Activated naive CD4-positive, alpha-beta T cell treated with anti-CD3 and anti-CD28 coated beads, Interleukin-2, amount 50 U/mL, for 72 hours (primary cell): ENCODE measurements at regions not wholly inside any gene's neighbourhood (a gene's known extent, or its start where the extent isn't known, plus 50 kb on each side); places are given as distances from the start of the nearest gene placed in this dataset.
"Not testable (repeated sequence)": the region's sequence is repeated elsewhere in the genome, so short reads cannot be mapped to it uniquely, and the experiment has no call there.

ENCODE experiments used
- ATAC-seq, 2 donors: fragments of 150-1000 bp; cut with Tn5 transposase; 2 replicates each; pipeline ENCODE4 v1.10.0; 2021; ENCODE audit warnings: mild to moderate bottlenecking in 2 of 2, moderate library complexity in 2 of 2
- DNase-seq, 2 donors: peaks; one replicate each; pipeline ENCODE4 v3.0.0; 2021 to 2022; ENCODE audit warnings: low spot score in 2 of 2
- H3K27ac Mint-ChIP-seq, 2 donors: one replicate each; pipeline ENCODE4 v1.8.0; 2022; ENCODE audit warnings: mild to moderate bottlenecking in 2 of 2, mixed read lengths in 2 of 2
- H3K36me3 Mint-ChIP-seq, 2 donors: one replicate each; pipeline ENCODE4 v1.8.0; 2022; ENCODE audit warnings: mixed read lengths in 2 of 2
- H3K9me3 Mint-ChIP-seq, 2 donors: one replicate each; pipeline ENCODE4 v1.8.0; 2022; ENCODE audit warnings: mixed read lengths in 2 of 2

DNA sequence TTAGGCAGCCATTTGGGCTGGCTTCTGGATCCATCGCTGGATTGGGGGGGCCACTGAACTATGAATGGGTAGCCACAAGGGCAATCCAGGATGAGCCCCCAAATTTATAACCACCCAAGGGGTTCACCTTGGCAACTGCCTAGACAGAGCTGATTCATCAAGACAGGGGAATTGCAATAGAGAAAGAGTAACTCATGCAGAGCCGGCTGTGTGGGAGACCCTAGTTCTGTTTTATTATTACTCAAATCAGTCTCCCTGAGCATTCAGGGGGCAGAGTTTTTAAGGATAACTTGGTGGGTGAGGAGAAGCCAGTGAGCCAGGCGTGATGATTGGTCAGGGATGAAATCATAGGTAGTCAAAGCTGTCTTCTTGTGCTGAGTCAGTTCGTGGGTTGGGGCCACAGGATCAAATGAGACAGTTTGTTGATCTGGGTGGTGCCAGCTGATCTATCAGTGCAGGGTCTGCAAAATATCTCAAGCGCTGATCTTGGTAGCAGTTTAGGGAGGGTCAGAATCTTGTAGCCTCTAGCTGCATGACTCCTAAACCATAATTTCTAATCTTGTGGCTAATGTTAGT lies 57.9 kb downstream of the DNAJB9 start:
- DNase-seq = no peak
- H3K36me3 Mint-ChIP-seq = no peaks in the 10 kb centered on the region
- no peak overlapping the region for H3K27ac Mint-ChIP-seq
- ATAC-seq = peak in 1 of 2 donors; percentile 43
- H3K9me3 Mint-ChIP-seq = no peaks in the 10 kb centered on the region

DNA sequence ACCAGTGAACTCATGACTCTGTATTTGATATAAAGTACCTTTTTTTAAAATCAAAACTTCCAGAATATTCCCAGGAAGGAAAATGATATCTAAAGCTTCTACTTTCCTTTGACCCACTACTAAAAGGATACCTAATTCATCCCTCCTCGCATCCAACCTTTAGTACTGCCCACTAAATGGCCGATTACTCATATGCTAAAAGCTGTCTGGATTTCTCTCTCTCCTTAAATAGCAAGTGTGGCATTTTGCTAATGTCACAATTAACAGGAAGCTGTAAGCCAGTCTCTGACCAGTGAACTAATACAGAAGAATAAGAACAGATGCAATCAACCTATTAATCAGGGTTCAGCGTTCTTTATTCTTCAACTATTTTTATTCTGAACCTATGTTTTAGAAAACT lies 59.0 kb downstream of the DNAJB9 start:
- H3K36me3 Mint-ChIP-seq = no peaks in the 10 kb centered on the region
- no peak overlapping the region for H3K27ac Mint-ChIP-seq
- ATAC-seq = no peak
- no peak for DNase-seq
- H3K9me3 Mint-ChIP-seq = no peaks in the 10 kb centered on the region

DNA sequence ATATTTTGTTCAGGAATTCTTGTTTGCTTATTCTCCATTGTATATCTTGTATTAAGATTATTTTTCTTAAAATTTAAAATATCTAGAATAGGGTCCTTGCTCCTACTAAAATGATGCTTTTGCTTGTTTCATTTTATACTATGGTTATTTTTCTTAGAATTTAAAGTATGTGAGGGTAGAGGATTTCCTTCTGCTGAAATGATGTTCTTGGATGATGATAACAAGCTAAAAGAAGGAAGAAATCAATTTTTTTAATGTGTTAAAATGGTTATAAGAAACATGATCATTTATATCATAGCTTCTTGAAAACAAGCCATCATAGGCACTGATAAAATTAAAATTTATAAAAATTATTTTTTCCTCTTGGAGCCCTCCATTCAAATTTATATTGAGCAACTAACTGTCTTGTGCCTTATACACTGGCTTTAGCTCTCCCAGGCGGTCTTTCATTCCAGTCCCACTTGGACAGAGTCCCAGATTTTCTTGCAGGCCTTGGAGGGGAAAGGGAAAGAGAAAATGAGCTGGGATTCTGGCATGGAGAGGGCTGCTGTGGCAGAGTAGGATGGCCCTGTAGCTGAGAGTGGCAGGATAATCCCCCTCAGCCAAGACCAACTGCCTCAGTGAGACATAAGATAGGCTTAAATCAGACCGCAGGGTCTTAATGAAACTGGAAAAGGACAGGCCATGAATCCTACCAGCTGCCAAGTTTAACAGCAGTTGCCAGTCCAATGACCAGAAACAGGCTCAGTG lies 60.2 kb downstream of the DNAJB9 start:
- Mint-ChIP-seq H3K27ac (no peak overlapping the region), H3K9me3 (no peaks in the 10 kb centered on the region), H3K36me3 (no peaks in the 10 kb centered on the region)
- no peak for ATAC-seq
- DNase-seq = no peak

DNA sequence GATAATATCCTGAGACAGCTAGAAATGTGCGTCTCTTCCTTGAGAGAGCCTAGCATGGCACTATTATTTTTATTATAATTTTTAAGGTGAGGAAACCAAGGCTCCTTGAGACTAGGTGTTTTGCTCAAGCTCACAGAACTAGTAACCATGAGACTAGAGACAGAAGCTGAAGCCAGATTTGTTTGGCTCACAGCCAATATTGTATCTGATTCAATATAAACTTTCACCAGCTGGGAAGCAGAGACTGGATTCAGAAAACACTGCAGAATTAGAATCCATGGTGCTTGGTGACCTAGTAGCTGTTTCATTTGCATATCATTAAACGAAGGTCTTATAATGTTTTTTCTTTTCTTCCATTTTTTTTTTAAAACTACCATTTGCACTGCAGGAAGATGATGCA lies 64.4 kb downstream of the DNAJB9 start:
- Mint-ChIP-seq H3K9me3 (no peaks in the 10 kb centered on the region), H3K36me3 (no peaks in the 10 kb centered on the region), H3K27ac (no peak overlapping the region)
- DNase-seq (no peak), ATAC-seq (no peak)

DNA sequence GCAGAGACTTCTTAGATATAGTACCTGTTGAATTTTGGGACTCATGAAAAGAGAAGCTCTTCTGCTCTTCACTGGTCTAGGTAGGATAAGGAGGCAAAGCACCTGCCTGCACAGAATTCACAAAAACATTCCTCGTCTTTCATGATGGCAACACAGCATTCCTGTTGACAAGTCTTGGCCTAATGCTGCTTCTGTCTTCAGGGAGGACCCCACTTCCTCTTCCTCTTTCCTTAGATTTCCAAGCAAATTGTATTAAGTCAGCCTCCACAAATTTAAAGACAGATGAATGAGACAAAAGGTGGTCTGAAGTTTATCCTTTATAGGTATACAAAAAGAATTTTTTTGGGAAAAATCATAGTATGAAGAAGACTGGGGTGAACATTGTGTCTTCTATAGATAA lies 64.9 kb downstream of the DNAJB9 start:
- DNase-seq (no peak), ATAC-seq (no peak)
- Mint-ChIP-seq H3K9me3 (no peaks in the 10 kb centered on the region), H3K27ac (no peak overlapping the region), H3K36me3 (no peaks in the 10 kb centered on the region)

DNA sequence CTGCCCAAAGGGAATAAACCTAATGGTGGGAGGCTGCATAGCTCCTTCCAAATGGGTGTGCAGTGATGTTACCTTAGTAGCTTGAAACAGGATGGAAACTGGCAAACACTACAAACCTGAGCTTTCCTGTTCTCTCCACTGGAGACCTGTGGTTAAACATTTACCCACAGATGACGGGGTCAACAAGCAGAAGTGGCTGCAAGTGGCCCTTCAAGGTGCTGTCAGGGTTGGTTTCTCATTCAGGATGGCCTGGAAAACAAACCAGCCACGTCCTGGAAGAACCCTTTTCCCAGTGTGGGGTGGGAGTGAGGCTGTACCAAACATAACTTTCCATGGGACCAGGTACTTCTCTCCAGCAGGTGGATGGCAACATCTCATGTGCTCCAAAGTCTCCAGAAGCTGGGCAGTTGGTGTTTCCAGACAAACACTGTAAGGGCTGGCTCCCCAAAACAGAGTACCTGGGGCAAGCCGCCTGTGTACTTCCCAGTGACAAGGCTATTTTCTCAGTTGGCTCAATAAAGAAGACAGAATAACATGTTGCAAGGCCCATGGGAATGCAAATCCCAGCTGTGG lies 67.5 kb downstream of the DNAJB9 start:
- H3K27ac Mint-ChIP-seq = no peak overlapping the region
- DNase-seq (no peak), ATAC-seq (no peak)
- no peaks in the 10 kb centered on the region for H3K9me3 Mint-ChIP-seq
- H3K36me3 Mint-ChIP-seq = no peaks in the 10 kb centered on the region

DNA sequence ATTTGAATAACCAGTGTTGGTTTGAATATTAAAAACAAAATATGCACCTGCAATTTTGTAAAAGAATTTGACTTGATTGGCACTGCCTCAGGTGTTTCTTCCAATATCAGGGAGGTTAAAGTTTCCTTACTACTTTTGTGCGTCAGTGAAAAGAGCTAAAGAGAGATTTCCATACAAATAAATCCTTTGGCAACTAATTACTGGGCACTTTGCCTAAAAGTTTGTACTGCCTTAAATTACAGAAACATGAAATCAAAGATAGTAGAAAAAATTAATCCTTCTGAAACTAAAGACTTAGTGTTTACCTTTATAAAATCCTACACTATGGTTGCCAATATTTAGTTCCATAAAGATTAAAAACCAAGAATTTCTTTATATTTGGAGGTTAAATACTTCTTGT lies 72.5 kb downstream of the DNAJB9 start:
- Mint-ChIP-seq H3K9me3 (no peaks in the 10 kb centered on the region), H3K36me3 (no peaks in the 10 kb centered on the region), H3K27ac (no peak overlapping the region)
- DNase-seq (no peak), ATAC-seq (no peak)

DNA sequence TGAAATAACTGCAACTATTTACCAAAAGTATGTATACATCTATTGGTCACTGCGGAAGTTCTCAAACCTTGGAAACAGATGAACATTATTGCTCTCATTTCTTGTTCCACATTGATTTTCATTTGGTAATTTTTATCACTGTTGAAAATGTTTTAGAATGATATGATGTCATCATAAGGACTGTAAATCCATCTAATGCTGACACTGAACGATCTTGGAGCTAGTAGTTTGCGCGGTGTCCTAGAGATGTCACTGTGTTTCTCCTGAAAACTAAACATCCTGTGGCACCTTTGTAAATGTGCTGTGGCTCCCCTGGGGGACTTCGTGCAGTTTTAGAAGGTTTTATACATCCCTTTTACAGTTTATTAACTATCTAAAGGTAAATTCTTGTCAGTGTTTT lies 73.5 kb downstream of the DNAJB9 start:
- Mint-ChIP-seq H3K27ac (no peak overlapping the region), H3K36me3 (no peaks in the 10 kb centered on the region), H3K9me3 (no peaks in the 10 kb centered on the region)
- no peak for ATAC-seq
- no peak for DNase-seq

DNA sequence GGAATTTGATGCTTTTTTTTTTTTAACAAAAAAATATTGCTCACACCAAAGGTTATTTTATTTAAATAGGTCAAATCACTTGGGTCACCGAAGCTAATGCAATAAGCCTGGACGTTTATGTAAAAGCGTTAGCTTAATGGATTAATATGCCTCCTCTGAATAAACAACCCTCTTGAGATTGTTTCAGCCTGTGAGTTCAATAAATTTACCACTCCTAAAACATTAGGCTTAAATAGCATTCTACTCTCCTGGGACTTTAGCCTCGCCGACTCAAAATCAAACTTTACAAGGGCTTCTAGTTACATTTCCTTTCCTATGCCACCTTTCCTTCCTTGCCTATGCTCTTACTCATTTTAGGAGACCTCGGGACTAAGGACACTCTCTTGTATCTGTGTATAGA lies 79.3 kb downstream of the DNAJB9 start:
- no peak overlapping the region for H3K27ac Mint-ChIP-seq
- DNase-seq (no peak), ATAC-seq (no peak)
- no peaks in the 10 kb centered on the region for H3K36me3 Mint-ChIP-seq
- no peaks in the 10 kb centered on the region for H3K9me3 Mint-ChIP-seq

DNA sequence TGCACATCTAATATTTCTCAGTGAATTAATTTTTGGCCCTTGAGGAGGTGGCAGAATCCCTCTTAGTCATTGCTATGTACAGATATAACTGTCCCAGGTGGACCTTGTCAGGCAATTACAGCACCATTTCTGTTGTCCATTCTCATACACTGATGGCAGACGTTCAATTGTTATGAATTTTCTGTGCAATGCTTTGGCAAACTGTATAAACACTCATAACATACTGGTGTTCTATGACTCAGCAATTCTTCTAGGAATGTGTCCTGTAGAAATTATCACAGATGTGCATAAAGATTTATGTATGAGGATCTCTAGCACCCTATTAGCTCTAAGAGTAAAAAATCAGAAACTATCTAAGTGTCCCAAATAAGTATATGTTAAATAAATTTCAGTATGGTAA lies 80.8 kb downstream of the DNAJB9 start:
- no peak for ATAC-seq
- DNase-seq = no peak
- H3K36me3 Mint-ChIP-seq = no peaks in the 10 kb centered on the region
- no peak overlapping the region for H3K27ac Mint-ChIP-seq
- H3K9me3 Mint-ChIP-seq = no peaks in the 10 kb centered on the region

DNA sequence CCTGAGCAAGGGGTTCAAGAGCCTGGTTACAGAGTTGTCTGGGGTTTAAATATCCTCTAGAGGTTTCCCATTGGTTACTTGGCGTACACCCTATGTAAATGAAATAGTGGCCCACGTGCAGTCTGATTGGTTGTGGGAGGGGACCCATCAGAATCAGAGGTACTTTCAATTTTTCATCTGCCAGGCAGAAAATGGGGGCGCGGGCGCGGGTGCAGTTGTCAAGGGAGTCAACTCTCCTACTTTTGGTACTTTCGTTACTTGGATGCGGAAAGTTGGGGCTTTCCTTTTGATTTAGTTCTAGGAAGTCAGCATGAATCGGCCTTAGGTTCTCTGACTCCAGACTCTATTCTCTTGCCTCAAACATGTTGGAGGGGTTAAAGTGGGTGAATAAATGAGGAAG lies 83.2 kb downstream of the DNAJB9 start:
- H3K36me3 Mint-ChIP-seq = no peaks in the 10 kb centered on the region
- ATAC-seq (no peak), DNase-seq (no peak)
- no peaks in the 10 kb centered on the region for H3K9me3 Mint-ChIP-seq
- H3K27ac Mint-ChIP-seq = no peak overlapping the region

DNA sequence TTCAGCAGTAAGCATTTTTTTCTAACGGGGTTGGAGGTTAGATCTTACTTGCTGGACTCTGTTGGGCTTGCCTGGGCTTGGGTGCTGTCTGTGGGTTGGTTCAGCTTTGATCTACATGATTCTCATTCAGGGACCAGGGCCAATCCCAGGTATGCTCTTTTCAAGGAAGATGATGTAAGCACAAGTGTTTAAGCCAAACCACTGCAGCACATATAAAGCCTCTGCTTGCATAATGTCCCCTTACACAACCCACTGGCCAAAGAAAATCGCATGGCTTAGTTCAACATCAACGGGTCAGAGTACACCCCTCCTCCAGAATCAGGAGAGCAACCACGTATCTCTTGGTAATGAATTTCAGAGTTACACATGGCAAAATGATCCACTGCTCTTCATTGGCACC lies 83.9 kb downstream of the DNAJB9 start:
- H3K9me3 Mint-ChIP-seq = no peaks in the 10 kb centered on the region
- no peaks in the 10 kb centered on the region for H3K36me3 Mint-ChIP-seq
- ATAC-seq (no peak), DNase-seq (no peak)
- H3K27ac Mint-ChIP-seq = no peak overlapping the region

DNA sequence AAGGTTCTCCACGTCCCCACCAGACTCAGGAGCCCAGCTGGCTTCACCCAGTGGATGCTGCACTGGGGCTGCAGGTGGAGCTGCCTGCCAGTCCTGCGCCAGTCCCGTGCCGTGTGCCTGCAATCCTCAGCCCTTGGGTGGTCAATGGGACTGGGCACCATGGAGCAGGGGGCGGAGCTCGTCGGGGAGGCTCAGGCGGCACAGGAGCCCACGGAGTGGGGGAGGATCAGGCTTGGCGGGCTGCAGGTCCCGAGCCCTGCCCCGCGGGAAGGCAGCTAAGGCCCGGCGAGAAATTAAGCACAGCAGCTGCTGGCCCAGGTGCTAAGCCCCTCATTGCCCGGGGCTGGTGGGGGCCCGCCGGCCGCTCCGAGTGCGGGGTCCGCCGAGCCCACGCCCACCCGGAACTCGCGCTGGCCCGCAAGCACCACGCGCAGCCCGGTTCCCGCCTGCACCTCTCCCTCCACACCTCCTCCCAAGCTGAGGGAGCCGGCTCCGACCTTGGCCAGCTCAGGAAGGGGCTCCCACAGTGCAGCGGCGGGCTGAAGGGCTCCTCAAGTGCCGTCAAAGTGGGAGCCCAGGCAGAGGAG lies 87.6 kb downstream of the DNAJB9 start:
- H3K27ac Mint-ChIP-seq, H3K36me3 Mint-ChIP-seq, ATAC-seq, H3K9me3 Mint-ChIP-seq, DNase-seq: not testable (repeated sequence)

DNA sequence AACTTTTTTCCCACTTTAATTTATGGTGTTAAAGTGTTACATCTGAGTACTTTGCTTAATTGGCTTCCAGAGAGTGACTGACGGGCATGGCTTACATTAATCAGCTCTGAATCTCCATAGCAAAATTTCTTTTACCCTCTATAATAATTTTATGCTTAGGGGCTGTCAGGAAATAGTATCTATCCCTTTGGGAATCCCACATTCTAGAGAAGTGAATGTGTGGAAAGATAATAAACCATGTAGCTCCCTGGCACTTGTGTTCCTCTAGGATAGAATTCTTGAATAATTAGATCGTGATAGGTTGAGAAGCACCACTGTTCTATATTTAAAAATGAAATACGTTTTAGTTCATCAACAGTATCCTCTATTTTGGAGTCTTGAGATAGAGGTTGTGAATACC lies 89.6 kb downstream of the DNAJB9 start:
- no peak for DNase-seq
- Mint-ChIP-seq H3K9me3 (no peaks in the 10 kb centered on the region), H3K27ac (no peak overlapping the region), H3K36me3 (no peaks in the 10 kb centered on the region)
- no peak for ATAC-seq

DNA sequence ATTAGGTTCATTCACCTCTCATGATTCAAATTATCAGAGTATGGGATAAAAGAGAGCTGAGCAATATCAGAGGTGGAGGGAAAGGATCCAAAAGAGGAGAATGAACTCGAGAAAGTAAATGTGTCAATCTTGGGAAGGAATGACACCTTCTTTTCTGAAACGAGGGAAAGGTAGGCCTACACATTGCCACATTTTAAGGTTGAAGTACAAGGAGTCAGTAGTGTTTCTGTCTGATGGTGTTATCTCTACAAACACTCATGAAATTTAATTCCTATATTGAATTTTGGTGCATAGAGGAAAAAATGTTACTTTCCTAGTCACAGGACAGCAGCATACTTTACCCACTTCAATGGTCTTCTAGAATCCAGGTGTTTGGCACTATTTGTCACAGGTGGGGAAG lies 90.2 kb downstream of the DNAJB9 start:
- Mint-ChIP-seq H3K27ac (no peak overlapping the region), H3K36me3 (no peaks in the 10 kb centered on the region), H3K9me3 (no peaks in the 10 kb centered on the region)
- ATAC-seq (no peak), DNase-seq (no peak)

DNA sequence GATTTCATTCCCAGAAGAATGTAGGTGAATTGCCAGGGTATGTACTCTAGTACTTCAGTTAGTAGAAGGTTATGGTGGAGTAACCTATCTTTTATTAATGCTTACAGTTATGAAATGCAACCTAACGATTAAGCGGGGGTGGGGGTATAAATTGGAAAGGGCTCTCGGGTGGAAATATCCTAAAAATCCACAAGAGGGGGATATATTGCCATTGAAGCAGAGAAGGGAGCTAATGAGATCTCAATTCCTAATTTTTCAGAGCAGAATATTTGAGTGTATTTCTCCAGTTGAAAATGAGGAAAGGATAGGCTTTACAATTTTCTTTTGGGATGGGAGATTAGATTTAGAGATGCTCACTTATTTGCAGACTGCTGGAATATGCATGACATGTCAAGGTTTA lies 90.8 kb downstream of the DNAJB9 start:
- no peaks in the 10 kb centered on the region for H3K36me3 Mint-ChIP-seq
- ATAC-seq (no peak), DNase-seq (no peak)
- H3K27ac Mint-ChIP-seq = no peak overlapping the region
- no peaks in the 10 kb centered on the region for H3K9me3 Mint-ChIP-seq

DNA sequence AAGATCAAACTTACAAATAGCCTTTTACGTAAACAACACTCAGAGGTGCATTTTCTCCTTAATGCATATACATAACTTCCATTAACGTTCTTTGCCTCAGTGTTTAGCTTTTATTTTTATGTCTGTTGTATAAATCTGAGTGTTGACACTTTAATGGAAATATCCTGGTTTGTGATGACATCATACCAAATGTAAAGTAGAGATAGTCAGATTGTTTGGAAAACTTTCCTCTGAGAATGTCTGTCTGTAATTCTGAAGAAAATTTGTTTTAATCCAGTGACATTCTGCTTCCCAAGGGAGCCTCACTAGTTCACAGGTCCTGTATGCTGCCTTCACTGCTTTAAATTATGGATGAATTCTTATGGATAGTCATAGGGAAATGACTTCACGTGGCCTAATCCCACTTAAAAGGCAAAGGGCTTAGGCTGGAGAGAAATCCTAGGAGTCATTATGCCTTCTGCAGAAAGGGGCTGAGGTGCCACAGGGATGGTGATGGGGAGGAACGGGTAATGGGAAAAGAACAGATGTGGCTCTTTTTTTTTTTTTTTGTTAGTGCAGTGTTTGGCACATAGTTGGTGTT lies 93.2 kb downstream of the DNAJB9 start:
- Mint-ChIP-seq H3K27ac (no peak overlapping the region), H3K36me3 (no peaks in the 10 kb centered on the region), H3K9me3 (no peaks in the 10 kb centered on the region)
- ATAC-seq (no peak), DNase-seq (no peak)

DNA sequence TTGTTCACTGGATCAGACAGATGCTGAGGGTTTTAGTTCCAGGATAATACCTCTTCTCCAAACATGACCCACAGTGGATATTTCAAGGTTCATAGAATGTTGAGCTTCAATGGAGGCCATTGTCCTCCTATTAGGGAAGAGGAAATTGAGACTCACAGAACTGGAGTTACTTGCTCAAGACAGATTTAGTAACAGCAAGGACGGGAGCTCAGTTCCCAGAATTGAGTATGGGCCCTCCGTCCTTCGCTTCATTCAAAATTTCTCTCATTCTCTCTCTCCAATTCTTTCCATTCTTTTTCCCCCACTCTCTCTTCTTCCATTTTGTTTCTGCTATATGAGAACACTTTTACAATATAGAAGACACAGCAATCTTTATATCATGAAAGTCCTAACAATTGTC lies 94.0 kb downstream of the DNAJB9 start:
- Mint-ChIP-seq H3K36me3 (no peaks in the 10 kb centered on the region), H3K9me3 (no peaks in the 10 kb centered on the region), H3K27ac (no peak overlapping the region)
- no peak for DNase-seq
- ATAC-seq = no peak
